Activated CD8-positive, alpha-beta memory T cell treated with anti-CD3 and anti-CD28 coated beads, Interleukin-2, amount 50 U/mL, for 24 hours (primary cell): ENCODE measurements at regions not wholly inside any gene's neighbourhood (a gene's known extent, or its start where the extent isn't known, plus 50 kb on each side); places are given as distances from the start of the nearest gene placed in this dataset.

Experiments used
- DNase-seq: peaks from one replicate; pipeline ENCODE4 v3.0.0-alpha.2; 2020; ENCODE audit errors: extremely low read depth

DNA sequence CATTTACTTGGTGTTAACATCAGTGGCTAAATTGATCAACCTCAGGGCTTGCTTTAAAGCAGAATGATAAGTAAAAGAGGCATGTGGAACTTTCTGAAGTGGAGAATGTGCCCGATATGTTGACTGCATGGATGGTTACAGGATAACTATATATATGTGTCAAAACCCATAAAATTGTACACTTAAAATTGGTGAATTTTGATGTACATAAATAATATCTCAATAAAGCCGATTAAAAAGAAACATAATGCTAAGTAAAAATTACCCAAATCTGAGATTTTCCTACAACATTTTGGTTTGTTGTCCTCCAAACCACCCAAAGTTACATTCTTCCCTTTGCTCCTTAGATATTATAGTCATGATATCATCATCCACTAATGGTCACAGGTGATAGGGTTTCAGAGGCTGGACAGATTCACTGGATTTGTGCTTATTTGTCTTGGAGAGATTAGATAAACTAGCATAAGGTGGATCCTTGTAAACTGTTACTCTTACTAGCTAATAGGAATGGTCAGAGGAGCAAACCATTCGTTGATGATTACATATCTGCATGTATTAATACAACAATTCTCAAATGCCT is 119.7 kb upstream of the RPS23 start:
- no peak for DNase-seq

DNA sequence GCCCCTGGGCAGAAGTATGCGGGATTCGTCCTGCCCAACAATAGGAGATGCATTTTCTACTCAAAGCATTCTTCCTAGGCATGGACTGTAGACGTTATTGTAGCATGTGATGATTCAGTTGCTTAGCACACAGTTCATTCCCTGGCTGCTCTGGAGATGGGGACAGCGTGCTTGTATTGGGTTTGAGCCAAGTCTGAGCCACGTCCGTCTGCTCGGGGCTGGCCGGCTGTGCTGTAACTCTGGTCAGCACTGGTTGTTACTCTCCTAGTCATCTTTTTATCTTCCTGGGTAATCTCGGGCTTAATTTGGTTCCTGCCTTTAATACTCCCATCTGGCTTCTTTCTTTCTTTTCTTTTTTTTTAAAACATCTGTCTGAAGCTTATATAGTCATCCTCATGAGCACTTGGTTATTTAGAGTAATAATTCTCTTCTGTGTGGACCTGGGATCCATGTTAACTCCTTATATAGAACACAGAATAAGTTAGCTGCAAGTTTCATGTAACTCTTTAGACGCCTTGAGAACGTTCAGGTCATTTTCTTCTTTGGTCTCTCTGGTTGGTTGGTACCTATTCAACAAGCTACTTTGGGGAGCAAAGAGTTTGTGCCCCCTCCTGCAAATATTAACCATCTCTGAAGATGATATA is 118.8 kb upstream of the RPS23 start:
- DNase-seq, result no peak

DNA sequence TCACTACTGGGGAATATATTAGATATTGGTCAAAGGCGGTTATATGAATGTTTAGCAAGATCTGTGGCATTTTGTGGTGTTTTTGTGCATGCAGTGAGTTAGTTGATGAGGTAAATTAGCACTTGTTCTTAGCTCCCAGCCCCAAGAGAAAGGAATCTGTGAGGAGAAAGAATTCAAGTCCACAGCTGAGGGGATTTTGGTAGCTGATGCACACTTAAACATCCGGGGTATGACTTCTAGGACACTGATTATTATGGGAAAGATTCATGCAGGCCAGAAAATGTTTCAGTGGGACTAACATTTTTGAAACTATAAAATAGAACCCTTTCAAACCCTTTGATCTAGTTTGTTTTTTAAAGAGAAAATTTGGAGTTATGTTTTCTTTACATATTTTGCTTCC is 118.2 kb upstream of the RPS23 start:
- no peak for DNase-seq

DNA sequence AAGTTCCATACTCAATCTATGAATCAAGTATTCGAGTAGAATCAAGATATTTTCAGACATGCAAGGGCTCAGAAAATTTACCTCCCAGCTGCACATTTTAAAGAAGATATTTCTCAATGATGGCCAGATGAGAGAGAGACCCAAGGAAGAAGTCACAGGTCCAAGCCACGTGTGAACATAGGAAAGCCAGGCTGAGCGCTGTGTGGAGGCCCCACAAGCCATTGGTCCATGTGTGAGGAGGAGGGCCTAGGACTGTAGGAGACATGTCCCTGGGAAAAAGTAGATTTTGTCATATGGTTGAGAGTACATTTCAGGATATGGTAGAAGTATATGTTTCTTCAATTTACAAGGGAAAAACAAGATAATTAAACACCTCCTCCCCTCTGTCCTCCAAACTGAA is 115.8 kb upstream of the RPS23 start:
- DNase-seq, result no peak

DNA sequence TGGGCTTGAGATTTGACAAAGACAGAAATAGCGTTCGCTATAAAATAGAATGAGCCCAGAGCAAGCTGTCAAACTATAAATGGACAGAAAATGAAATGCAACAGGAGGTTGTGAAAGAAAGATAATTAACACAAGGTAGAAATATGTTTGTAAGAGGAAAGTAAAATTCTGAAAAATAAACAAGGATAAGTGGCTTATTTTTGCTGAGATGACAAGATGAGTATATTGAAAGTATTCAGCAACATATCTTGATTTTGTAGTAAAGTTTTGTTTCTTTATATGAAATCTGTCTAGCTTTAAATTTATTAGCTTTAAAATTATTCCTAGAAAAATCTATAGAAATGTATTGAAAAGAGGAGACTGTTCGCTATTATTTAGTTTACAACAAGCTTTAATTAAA is 111.9 kb upstream of the RPS23 start:
- no peak for DNase-seq

DNA sequence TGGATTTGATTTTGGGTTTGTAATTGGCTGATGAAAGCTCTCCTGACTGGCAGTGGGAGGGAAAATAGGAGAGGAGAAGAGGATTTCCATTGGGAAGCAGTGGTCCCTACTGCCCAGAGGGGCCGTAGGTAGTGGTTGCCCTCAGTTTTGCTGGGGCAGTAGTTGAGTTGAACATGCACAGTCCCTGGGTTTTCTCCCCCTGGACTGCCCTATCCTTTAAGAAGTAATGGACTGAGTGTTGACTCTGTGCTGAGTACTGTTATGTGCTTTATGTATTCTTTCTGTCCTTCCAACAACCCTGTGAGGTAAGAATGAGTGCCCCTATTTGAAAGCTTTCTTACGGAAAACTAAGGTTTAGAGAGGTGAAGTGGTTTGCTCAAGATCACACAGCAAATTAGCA is 111.2 kb upstream of the RPS23 start:
- no peak for DNase-seq

DNA sequence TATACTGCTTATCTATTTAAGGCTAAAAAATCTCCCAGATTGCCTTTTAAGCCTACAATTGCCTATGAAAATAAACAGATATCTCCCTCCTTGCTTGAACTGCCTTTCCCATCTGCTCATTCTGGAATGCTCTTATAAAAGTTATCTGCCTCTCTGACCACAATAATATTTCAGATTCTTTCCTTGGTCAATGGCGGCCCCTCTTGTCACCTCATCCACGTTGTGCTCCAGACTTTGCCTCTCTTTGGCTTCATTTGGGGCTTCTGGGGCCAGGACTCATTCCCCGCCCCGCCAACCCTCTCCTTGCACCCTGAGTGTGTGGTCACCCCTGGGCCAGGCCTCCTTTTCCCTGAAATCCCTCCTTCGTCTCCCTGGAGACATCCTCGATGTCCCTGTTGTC is 110.0 kb upstream of the RPS23 start:
- DNase-seq, result no peak

DNA sequence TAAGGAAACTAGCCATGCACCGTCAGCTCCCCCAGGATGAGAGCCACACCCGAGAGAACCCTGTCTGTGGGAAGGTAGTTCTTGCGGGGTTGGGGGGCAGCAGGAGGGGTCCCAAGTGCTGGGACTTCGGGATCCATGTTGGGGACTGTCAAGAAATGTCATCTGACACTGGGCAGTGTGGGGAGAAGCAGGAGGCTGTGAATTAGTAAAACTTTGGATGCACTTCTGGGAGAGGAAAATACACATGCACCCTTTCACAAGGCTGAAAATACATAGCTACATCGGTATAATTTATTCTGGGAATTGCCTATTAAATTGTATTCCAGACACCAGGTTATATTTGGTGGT is 109.6 kb upstream of the RPS23 start:
- DNase-seq, result no peak

DNA sequence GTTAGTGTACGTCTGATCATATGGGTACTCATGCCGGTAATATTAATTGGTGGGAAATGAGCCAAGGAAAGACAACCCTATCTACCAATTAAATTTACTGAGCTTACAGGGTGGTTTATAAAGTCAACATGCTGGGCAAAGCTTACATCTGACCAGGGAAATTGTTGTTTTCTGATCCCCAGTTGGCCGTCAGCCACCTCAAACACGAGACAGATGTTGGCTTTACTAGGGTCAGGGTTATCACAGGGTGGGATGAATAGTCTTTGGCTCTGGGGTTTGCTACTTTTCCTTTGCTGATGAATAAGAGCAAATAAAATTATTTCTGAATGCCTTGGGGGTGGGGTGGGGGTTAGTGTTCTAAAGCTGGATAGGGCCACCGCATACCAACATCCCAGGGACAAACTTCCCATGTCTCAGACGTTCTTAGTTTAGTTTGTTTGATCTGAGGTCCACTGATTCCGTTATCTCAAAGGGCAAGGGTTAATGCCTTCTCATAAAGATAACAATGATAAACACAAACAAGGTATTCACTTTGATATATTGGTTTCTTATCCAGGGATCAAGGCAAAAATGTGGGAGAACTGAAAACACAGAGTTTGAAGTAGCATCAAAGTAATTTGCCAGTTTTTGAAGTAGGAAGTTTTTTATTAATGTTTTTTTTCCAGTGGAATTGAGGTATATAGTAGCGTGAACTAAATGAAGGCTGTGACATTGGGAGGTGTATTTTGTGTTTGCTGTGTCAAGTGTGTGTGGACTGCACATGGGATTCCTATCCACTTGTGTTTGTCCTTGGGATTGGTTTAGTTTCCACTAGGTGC is 109.1 kb upstream of the RPS23 start:
- no peak for DNase-seq

DNA sequence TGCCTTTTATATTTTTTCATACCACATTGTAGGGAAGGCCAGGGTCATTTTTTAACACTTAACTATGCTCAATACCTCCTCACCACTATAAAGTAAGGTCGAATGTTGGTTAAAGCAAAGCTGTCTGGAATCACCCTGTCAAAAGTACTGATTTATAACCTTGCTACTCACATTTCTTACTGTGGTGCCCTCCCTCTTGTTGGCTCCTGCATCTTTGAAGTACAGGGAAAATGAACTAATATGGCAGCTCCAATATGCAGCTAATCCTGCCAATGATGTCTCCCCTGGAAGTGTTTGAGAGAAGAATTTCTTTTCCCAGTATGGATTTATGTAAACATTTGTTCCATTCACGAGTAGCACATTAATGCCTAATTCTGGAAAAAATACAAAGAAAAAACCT is 108.4 kb upstream of the RPS23 start:
- DNase-seq, result no peak

DNA sequence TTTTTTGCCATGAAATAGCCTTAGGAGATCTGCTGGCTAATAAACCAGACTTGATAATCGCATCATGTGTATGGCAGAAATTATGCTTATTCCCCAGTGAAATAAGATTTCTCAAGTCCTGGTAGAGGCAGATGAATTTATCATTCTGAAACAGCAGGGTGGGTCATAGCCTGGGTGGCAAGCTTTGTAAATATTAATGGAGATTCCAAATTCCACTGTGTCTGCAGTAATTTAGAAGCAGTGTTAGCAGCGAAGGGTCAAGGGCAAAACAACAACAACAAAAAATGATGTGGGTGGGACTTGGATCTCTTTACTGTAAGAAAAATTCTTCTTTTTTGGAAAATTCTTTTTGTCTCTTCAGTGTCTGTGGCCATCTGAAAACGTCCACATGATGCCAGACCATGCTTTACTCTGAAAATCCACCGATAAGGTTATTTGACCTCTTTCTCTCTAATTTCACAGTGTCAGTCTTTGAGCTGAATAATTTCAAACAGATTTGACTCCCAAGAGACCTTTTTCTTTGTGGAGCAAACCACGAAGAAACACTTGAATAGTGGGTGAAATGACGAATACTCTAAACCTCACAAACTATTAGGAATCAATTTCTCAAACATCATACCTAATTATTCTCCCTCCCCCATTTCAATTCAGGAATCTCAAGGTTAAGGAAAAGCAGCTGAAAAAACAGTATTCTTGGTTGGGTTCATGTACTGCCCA is 106.0 kb upstream of the RPS23 start:
- no peak for DNase-seq

DNA sequence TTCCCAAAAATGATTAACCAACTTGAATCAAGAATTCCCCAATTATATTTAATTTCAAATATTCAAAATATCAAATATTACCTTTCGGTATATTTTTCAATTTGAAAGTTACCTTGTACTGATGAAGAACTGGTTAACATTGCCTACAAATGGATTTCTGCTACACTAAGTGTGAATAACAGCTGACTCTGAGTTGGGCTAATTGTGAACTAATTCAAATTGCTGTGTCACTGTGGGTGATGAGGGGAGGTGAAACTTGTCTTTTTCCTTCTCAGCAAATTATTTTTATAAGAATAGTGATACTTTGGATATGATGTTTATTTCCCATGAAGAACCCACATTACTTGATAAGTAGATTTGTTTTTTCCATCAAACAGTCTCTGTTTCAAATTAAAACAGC is 103.4 kb upstream of the RPS23 start:
- no peak for DNase-seq

DNA sequence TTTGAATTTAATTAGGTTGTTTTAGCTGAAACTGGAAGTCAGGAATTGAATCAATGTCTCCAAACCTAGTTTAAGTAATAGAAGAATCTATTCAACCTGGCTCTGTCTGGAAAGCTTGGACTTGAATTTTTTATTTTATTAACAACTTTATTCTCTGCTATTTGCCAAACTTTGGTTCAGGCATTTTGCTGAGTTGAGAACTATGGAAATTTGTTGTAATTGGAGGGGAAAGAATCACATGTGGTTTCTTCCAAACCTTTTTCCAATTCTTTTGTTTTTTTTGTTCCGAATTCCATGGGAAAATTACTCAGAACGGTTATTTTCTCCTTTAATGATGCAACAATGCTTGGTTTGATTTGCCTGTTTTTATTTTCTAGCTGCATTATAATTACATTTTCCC is 98.2 kb upstream of the RPS23 start:
- DNase-seq, result no peak

DNA sequence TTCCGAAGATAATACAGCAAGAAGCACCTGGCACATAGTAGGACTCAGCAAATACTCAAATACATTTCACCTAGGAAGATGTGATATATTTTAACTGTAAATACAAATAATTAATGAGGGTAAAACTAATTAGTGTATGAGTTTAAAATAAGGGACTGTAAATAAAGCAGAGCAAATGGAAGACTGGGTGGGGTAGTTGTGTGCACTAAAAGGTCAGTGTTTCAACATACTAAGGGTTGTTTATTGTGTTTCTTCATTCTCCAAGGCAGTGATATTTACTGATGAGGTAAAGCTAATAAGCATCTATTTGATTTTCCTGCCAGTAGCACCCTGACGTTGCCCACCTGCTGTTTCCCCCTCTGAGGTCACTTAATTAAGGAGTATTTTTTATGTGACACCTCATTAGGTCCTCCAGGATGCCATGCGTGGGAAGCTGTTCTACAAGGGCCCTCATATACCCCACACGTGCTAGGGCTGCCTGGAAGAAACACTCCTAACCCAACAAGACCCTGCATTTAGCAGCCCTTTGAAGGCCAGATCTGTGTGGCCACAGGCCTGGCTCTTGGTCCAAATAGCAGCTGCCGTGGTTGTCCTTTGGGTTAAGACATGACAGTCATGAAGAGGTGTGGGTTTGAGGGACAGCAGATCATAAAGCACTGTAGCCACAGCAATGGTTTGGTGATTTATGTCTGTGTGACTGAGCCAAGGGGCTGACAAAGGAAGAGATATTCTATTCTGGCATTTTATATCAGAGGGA is 97.5 kb upstream of the RPS23 start:
- DNase-seq, result no peak

DNA sequence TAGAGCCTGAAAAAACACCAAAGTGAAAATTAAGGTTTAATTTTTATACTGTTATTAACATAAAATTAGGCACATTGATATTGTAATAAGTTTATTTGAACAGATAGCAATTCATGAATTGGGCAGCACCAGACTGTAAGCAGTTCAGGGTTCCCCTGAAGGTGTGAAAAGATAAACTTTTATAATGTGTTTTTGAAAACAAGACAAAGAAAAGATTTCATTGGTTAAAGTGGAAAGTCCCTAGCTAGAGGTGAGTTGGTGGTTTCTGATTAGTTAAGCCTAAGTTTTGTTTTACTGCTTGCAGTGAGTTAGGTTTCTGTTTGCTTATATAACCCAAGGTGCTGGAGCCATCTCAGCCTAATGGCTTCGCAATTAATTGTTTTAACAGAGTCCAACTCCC is 96.5 kb upstream of the RPS23 start:
- no peak for DNase-seq

DNA sequence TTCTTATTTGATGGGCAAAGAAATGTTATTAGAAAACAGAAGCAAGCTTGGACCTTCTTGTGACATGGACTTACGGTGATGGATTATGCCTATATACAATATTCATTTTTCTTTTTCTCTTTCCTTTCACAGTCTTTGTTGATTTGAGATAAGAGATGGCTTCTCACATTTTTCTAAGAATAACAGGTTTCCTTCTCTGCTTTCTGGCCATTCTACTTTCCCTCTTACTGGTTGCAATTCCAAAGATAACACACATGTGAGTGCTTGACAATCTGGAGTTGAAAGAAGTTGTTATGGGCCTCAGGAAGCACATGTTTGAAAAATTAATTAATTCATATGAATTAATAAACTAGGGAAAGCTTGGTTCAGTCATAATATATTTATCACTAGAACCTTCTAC is 89.8 kb upstream of the RPS23 start:
- DNase-seq, result no peak

DNA sequence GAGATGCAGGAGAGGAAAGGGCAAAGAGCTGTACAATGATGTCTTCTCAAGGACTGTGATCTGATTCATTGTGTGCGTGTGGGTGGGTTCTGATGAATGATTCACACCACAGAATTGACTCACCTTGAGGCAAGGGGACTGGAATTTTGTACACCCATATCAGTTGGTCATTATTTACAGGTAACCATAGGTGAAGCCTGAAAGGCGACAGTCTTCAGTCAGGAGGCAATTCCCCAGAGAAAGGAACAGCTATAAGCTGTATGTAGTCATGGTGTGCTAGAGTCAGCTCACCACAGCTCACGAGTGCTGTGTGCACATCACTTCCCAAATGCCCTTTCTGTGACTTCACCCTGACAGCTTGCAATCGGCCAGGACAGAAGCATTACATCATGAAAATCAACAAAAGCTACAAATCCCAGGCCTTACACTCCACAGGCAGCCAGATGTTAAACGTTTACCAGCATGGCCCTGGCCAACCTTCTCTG is 87.6 kb upstream of the RPS23 start:
- no peak for DNase-seq

DNA sequence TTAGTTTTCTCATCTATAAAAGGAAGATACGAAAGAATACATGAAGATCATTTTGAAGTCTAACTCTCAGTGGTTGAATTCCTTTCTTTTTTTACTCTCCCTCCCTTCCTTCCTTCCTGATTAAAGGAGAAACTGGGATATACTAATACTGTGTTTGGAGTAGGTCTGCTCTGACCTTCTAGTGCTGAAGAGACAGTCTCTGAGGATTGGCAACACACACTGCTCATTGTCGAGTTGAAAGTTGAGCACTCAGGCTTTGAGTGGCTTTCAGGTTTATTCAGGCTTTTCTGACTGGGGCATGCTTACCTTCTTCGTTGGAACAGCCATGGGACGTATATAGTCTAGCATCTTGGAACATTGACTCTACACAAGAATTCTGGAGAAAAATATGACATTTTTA is 86.9 kb upstream of the RPS23 start:
- no peak for DNase-seq

DNA sequence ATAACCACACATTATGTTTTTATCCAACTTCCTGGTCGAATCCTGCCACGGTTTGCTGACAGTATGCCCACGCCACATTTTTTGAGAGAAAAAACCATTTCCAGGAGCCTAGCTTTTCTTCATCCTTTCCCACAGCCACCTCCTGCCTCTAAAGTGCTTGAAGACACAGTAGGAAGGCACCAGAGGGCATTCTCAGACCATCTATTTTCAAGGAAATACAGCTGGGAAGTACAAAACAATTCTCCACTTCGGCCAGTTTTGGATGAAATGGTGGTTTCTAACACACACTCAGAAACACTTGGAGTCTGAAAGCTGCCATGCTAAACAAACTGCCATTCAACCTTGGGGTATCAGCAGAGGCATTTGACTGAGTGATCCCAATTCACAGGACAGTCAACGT is 86.3 kb upstream of the RPS23 start:
- DNase-seq, result no peak

DNA sequence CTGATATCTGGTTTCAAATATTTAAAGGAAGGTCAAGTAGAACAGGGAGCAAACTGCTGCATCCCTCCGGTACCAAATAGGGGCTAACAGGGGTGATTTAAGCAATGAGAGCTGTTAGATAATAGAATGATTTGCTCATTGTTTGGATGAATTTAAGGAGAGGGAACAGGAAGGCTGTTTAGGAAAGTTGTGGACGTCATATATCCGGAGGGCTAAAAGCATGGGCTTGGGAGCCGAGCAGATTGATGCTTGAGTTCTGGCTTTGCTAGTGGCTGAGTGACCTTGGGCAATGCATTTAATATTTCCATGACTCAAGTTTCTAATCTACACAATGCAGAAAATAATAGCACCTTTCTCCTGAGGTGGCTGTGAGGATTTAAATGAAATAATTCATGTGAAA is 85.4 kb upstream of the RPS23 start:
- DNase-seq, result no peak

DNA sequence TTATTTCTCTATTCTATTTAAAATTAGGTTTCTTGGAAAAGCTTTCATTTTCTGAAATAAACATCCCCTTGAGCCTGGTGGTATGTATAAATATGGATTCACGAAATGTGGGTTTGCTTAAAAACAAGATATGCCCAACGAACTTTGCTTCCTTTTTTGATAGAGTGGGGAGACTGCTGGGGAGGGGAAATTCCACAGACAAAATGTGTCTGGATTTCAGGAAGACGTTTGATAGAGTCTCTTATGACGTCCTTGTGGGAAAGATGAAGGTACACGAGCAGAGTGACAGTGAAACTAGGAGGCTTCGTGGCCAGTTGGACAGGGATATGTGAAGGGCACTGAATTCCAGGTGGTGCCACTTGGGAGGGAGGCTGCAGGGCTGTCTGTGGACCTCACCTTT is 84.5 kb upstream of the RPS23 start:
- DNase-seq, result no peak

DNA sequence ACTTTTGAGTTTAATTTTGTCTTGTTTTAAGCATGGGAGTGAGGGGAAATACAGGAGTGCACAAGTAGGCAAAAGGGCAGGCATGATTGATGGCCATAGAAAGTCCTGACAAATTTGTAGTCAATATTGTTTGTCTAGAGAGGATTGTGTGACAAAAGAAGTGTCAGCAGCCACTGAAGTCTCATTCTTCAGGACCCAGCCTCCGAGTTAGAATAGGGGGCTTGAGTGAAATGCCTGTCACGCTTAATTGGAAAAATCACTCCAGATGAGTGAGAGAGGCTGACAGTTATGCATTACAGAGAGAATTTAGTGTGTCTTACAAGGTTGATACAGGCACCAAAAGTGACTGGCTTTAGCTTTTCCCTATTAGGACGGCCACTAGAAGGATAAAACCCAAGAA is 81.9 kb upstream of the RPS23 start:
- DNase-seq, result no peak
